ENCODE measurements at regions not wholly inside any gene's neighbourhood (a gene's known extent, or its start where the extent isn't known, plus 50 kb on each side); places are given as distances from the start of the nearest gene placed in this dataset.

DNA sequence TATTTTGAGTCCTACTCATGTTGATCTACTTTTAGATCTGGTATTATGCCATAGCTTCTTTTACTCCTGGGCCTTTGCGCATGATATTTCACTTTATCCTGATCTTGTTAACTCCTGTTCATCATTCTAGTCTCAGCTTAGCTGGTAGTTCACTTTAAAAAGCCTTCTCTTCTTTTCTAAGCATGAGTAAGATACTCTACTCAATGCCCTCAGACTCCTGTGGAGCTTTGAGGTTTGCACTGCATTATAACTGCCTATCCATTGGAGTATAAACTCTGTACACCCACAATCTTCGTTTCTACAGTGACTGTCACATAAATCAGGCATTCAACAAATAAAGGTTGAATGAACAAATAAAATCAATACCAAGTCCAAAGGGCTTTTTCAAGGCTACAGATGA, 357.9 kb upstream of the KCNH8 start:
- no peak for FAIRE-seq
- TF ChIP-seq TAF1 (IDR thresholded peaks at IDR 0.05; ENCODE audit: borderline replicate concordance, low read depth, low read length) (no peak), POLR2A (IDR thresholded peaks at IDR 0.05; ENCODE audit: low read depth, low read length) (no peak), POLR2AphosphoS5 (IDR thresholded peaks at IDR 0.05; ENCODE audit: low read depth, low read length) (no peak)
- no peak for DNase-seq (ENCODE audit: insufficient read length)

DNA sequence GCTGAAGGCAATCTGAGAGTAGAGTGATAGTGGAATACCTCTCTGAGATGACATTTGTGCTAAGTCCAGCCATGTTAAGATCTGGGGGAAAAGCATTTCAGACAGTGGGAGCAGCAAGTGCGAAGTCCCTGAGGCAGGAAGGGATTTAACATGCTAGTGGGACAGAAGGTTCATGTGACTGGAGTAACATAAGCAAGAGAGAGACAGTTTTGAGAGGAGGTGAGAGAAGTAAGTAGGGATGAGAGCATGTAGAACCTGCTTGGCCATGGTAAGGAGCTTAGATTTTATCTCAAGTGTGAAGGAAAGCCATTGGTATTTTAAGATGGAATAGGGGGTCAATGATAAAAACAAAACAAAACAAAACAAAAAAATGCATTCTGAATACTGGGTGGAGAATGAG, 358.6 kb upstream of the KCNH8 start:
- no peak for FAIRE-seq
- DNase-seq (ENCODE audit: insufficient read length): no peak
- TF ChIP-seq TAF1 (IDR thresholded peaks at IDR 0.05; ENCODE audit: borderline replicate concordance, low read depth, low read length) (no peak), POLR2A (IDR thresholded peaks at IDR 0.05; ENCODE audit: low read depth, low read length) (no peak), POLR2AphosphoS5 (IDR thresholded peaks at IDR 0.05; ENCODE audit: low read depth, low read length) (no peak)

DNA sequence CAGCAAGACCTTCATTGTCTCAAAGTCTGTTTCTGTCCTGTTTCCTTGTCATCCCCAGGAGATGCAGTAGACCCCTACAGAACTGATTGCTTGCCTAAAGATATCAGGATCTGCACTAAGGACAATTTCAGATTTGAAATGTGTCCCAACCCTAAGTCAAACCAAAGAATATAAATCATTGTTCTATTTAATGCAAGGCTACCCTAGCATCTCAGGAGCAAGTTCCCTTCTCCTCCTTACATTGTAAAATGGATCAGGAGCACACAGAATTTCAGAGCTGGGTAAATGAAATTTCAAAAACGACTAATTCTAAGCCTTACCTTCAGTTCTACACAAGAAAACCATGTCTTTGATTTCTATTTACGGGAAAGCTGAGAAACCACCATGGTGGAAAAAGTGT, 360.9 kb upstream of the KCNH8 start:
- TF ChIP-seq POLR2A (IDR thresholded peaks at IDR 0.05; ENCODE audit: low read depth, low read length) (no peak), TAF1 (IDR thresholded peaks at IDR 0.05; ENCODE audit: borderline replicate concordance, low read depth, low read length) (no peak), POLR2AphosphoS5 (IDR thresholded peaks at IDR 0.05; ENCODE audit: low read depth, low read length) (no peak)
- DNase-seq (ENCODE audit: insufficient read length) (no peak), FAIRE-seq (no peak)

DNA sequence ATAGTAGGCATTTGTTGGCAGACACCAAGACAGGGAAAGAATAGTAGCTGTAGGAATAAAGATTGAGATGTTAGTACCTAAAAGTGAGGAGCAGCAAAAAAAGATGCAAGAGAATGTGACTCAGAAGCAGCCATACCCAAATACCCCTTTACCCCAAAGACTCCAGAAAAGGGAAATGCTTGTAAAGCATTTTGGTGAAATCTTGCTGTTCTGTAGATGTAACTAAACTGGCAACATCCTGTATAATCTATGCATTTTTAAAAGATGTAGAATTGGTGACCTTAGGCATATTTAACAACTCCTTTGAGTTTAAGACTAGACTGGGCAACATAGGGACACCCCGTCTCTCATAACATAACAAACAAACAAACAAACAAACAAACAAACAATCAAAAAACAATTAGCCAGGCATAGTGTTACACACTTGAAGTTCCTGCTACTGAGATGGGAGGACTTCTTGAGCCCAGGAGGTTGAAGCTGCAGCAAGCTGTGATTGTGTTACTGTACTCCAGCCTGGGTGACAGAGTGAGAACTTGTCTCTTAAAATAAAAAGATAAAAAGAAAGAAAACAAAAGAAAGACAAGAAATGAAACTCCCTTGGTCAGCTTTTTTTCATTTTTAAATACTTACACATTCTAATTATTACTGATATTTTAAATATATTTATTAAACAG, 361.5 kb upstream of the KCNH8 start:
- no peak for FAIRE-seq

DNA sequence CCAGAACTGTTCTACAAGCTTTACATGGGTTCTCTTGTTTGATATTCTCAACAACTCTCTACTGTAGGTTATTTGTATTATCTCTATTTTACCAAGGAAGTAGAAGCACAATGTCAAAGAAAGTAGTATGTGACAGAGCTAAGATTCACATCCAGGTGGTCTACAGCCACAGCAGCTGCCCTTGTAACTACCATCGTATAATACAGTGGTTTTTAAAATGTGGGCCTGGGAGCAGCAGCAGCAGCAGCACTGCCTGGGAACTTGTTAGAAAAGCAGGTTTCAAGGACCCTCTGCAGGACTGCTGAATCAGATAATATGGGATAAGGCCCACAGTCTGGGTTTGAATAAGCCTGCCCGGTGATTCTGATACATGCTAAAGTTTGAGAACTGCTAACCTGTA, 357.1 kb upstream of the SATB1 start:
- DNase-seq (ENCODE audit: insufficient read length) (no peak), FAIRE-seq (no peak)
- TF ChIP-seq POLR2A (IDR thresholded peaks at IDR 0.05; ENCODE audit: low read depth, low read length) (no peak), POLR2AphosphoS5 (IDR thresholded peaks at IDR 0.05; ENCODE audit: low read depth, low read length) (no peak), TAF1 (IDR thresholded peaks at IDR 0.05; ENCODE audit: borderline replicate concordance, low read depth, low read length) (no peak)

More for the DNA sequence above, 361.5 kb upstream of the KCNH8 start:
- TF ChIP-seq TAF1 (IDR thresholded peaks at IDR 0.05; ENCODE audit: borderline replicate concordance, low read depth, low read length) (no peak), POLR2AphosphoS5 (IDR thresholded peaks at IDR 0.05; ENCODE audit: low read depth, low read length) (no peak)
- no peak for DNase-seq (ENCODE audit: insufficient read length)

DNA sequence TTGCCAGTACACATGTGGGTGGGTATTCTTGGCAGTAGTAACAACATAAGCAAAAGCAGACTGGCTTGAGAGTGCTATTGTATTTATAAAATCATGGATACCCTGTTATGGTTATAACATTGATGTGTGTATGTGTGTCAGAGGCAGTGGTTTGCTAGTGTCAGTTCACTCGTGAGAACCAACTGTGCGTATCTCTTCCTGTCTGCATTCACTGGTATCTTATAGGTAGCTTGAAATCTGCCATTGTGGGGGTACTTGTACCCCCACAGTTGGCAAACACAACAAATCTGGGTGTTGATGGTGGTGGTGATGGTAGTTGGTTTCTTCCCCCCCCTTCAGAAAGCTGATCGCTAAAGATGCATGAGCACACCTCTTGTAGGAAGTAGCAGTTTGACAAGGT, 355.8 kb upstream of the SATB1 start:
- TF ChIP-seq POLR2A (IDR thresholded peaks at IDR 0.05; ENCODE audit: low read depth, low read length): no peak
- no peak for TF ChIP-seq POLR2AphosphoS5 (IDR thresholded peaks at IDR 0.05; ENCODE audit: low read depth, low read length)
- TF ChIP-seq TAF1 (IDR thresholded peaks at IDR 0.05; ENCODE audit: borderline replicate concordance, low read depth, low read length): no peak
- FAIRE-seq (no peak), DNase-seq (ENCODE audit: insufficient read length) (no peak)

DNA sequence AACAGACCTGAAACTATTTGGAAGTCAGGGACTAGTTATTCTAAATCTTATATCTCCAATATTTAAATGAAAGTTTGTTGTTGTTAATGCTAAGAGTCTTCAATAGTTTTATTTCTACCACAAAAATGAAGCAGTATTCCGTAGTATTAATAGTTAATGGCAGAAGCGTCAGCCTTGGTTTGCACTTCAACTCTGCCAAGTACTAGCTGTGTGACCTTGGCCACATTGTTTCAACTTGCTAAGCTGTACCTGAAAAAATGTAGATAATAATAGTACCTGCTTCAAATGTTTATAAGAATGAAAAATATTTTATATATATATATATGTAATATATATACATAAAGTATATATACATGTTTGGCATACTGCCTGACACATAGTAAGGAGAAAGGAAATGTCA, 354.6 kb upstream of the SATB1 start:
- FAIRE-seq (no peak), DNase-seq (ENCODE audit: insufficient read length) (no peak)
- no peak for TF ChIP-seq POLR2A (IDR thresholded peaks at IDR 0.05; ENCODE audit: low read depth, low read length)
- TF ChIP-seq TAF1 (IDR thresholded peaks at IDR 0.05; ENCODE audit: borderline replicate concordance, low read depth, low read length): no peak
- TF ChIP-seq POLR2AphosphoS5 (IDR thresholded peaks at IDR 0.05; ENCODE audit: low read depth, low read length): no peak

DNA sequence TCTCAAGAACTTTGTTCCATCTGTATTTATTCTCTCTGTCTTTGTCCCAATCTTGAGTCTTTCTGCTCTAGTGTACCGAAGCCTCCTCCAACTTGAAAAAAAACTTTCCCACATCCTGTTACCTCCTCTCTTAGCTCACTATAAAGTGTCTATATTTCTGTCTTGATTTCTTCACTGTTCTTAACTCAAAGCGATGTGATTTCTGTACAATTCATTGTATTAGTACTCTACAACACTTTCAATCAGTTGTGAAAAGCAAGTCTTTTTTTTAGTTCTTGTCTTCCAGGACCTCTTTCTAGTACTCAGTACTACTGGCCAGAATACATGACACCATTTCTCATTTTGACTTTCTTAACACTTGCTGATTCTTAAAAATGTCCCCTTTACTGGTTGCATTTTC, 353.5 kb upstream of the SATB1 start:
- FAIRE-seq: no peak
- TF ChIP-seq POLR2A (IDR thresholded peaks at IDR 0.05; ENCODE audit: low read depth, low read length): no peak
- TF ChIP-seq POLR2AphosphoS5 (IDR thresholded peaks at IDR 0.05; ENCODE audit: low read depth, low read length): no peak
- no peak for TF ChIP-seq TAF1 (IDR thresholded peaks at IDR 0.05; ENCODE audit: borderline replicate concordance, low read depth, low read length)
- DNase-seq (ENCODE audit: insufficient read length): no peak

DNA sequence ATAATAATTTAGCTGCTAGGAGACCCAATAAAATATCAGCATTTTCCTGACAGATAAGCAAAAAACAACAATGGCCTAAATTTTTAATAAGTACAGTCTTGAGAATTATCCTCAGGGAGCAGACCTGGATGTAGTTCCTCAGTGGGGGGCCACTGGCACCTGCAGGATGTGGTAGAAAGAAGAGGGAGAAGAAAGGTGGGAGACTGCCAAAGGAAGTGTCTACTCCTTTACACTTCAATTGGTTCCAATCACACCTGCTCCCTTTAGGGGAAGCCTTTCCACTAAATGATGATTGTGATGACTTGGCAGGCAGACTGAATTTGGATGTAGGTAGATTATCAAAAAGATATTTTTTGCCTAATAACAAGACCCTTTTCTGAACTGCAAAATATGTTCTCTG, 353.0 kb upstream of the SATB1 start:
- no peak for FAIRE-seq
- DNase-seq (ENCODE audit: insufficient read length): no peak
- TF ChIP-seq POLR2AphosphoS5 (IDR thresholded peaks at IDR 0.05; ENCODE audit: low read depth, low read length) (no peak), TAF1 (IDR thresholded peaks at IDR 0.05; ENCODE audit: borderline replicate concordance, low read depth, low read length) (no peak), POLR2A (IDR thresholded peaks at IDR 0.05; ENCODE audit: low read depth, low read length) (no peak)

DNA sequence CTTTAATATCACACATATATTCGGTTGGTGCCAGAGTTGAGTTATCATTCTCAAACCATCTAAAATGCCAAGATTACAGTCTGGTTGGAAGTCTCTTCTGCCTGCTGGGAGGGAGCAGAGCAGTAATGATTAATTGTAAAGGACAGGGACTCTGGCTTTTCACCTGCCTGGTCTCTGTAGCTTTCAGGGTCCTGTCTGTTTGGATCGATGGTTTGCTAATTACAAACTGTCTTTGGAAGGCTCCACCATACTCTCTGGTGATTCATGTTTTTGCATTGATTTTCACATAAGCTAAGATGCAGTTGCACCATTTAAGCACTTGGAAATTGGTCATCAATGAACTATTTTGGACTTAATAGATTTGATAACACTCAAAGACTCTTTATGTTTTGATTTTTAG, 350.4 kb upstream of the SATB1 start:
- TF ChIP-seq POLR2AphosphoS5 (IDR thresholded peaks at IDR 0.05; ENCODE audit: low read depth, low read length): no peak
- TF ChIP-seq POLR2A (IDR thresholded peaks at IDR 0.05; ENCODE audit: low read depth, low read length): no peak
- TF ChIP-seq TAF1 (IDR thresholded peaks at IDR 0.05; ENCODE audit: borderline replicate concordance, low read depth, low read length): no peak
- DNase-seq (ENCODE audit: insufficient read length): no peak
- no peak for FAIRE-seq

DNA sequence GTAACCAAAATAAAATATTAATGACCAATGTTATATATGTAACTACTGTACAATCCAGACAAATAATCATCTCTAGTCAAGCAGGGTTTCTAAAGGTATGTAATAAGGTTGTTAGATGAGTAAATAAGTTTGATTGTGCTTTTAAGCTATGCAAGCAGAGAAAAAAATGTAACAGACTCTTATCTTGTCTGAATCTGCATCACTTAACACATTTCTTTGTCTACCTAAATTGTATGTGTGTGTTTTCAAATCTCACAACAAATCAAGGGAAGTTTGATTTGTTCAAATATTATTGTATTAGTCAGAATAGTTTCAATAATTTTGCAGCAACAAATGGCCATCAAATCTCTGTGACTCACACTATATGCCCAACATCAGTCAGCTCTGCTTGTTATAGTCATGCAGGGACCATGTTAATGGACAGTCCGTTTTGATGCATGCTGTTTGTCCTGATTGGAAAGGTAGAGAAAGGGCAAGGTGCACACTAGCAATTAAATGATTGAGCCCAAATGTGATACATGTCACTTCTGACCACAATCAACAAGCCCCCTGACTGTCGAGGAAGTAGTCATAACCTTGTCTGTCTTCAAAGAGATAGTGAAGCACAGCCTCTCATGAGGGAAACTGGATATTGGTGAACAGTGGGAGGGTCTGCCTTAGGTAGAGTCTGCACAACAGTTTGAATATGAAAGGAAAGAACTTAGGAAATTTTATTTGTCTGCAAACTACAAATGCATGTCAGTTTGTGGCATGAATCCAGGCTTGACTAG, 349.4 kb upstream of the SATB1 start:
- FAIRE-seq (no peak), DNase-seq (ENCODE audit: insufficient read length) (no peak)
- no peak for TF ChIP-seq TAF1 (IDR thresholded peaks at IDR 0.05; ENCODE audit: borderline replicate concordance, low read depth, low read length)
- TF ChIP-seq POLR2A (IDR thresholded peaks at IDR 0.05; ENCODE audit: low read depth, low read length): no peak
- TF ChIP-seq POLR2AphosphoS5 (IDR thresholded peaks at IDR 0.05; ENCODE audit: low read depth, low read length): no peak

DNA sequence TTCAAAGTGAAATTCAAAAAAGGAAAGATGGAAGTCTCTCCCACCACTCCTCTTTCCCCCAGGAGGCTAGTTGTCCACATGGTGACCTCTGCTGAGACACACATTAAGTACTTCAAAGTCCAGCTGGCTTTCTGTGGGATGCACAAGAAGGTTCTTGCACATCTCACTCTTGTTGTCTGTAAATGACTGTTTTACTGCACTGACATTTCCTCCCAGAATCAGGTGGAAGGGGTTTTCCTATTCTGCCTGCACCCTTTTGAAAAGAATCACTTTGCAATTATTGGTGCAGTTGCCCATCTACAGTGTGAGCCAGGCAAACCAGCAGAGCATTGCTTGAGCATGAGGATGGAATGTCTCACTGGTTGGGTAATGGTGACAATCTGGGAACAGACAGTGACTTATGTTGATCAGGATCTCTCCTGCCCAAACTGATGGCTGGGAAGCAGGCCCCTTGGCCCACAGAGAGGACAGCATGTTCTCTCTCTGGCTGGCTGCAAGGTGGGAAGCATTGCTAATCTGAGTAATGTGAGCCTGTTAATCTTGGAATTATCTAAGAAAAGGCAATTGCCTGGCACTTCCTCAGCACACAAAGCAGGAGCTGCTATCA, 347.7 kb upstream of the SATB1 start:
- TF ChIP-seq POLR2A (IDR thresholded peaks at IDR 0.05; ENCODE audit: low read depth, low read length) (no peak), TAF1 (IDR thresholded peaks at IDR 0.05; ENCODE audit: borderline replicate concordance, low read depth, low read length) (no peak), POLR2AphosphoS5 (IDR thresholded peaks at IDR 0.05; ENCODE audit: low read depth, low read length) (no peak)
- no peak for FAIRE-seq
- DNase-seq (ENCODE audit: insufficient read length): no peak

All from GM12892 (cell line).